ELF-1 (cell line): ENCODE measurements at regions not wholly inside any gene's neighbourhood (a gene's known extent, or its start where the extent isn't known, plus 50 kb on each side); places are given as distances from the start of the nearest gene placed in this dataset.

Source experiments
- DNase-seq: peaks from one replicate; pipeline ENCODE4 v3.0.0-alpha.2; 2016; ENCODE audit warnings: low read depth, low spot score

DNA sequence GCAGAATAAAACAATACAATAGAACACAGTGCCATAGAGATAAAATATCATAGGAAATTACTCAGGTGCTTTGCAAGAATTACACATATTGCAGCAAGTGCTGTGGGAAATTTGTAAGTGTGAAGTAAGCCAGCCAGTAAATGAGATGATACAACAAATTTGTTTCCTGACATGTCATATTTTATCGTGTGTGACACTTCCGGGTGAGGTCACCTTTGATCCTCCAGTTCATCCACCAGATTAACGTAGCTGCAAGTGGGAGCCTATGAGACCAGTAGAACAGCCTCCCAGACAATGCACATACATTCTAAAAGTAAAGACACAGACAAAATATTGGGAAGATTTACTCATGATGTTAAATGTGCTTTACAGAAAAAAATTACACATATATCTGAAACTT lies 72.2 kb downstream of the PRDM9 start:
- DNase-seq: no peak

DNA sequence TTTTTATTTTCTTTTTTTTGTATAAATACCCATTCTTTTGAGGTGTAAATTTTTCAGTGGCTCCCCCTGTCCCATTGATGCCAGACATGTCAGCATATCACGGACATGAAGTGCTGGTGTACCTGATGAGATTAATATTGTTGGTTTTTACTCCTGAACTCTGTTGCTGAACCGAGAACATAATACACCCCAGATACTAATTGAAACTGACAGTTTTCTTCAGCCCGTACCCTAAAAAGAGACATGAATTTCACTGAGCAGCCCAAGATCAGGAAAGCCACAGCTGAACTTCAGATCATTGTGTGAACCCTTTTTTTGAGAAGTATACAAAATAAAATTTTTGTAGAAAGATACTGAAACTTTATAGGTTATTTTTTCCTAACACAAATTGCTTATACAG lies 75.7 kb downstream of the PRDM9 start:
- no peak for DNase-seq

DNA sequence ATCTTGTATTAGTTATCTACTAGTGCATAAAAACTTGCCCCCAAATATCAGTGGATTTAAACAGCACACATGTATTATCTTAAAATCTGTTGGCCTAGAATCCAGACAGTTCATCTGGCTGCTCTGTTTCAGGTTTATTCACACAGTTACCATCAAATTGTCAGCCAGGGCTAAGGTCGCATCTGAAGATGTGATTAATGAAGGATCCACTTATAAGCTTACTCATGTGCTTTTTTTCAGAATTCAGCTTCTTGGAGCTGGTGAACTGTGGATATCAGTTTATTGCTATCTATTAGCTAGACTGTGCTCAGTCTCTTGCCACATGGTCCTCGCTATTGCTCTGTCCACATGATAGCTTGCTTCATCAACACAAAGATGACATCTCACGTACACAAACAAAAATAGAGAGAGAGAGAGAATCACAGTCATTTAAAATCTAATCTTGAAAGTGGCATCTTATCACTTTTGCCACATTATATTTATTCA lies 81.5 kb downstream of the PRDM9 start:
- DNase-seq: no peak

DNA sequence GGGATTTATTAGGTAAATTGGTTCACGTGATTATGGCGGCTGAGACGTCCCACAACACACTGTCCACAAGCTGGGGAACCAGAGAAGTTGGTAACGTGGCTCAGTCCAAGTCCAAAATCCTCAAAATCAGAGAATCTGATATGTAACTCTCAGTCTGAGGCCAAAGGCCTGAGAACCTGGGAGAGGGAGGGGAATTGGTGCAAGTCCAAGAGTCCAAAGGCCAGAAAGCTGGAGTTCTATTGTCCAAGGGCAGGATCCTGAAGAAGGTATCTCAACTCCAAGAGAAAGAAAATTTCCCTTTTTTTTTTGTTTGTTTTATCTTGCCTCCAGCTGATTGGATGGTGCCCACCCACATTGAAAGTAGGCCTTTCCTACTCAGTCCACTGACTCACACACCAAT lies 83.8 kb downstream of the PRDM9 start:
- no peak for DNase-seq

DNA sequence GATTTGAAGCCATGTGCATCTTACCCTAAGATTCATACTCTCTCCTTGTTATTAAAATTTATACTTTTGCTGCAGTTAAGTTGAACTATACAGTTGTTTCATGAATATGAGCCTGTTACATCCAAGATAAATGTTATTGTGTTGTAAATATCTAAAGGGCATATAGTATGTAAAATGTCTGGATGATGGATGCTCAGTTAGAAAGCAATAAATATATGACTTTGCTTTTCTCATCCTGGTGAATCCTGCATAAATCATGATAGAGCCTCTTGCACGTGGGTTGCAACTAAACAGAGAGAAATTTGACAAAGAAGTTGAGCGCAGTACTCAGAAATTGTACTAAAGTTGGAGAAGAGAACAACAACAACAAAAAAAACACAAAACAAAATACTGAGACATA lies 99.5 kb downstream of the PRDM9 start:
- no peak for DNase-seq

DNA sequence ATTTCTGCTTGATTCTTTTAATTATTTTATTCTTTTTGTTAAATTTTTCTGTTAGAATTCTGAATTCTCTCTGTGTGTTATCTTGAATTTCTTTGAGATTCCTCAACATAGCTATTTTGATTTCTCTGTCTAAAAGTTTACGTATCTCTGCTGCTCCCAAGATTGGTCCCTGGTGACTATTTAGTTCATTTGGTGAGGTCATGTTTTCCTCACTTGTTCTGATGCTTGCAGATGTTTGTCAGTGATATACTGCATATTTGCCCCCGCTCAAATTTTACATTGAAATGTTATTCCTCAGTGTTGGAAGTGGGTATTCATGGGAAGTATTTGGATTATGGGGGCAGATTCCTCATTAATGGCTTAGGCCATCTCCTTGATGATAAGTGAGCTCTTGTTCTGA lies 105.3 kb downstream of the PRDM9 start:
- DNase-seq: no peak

DNA sequence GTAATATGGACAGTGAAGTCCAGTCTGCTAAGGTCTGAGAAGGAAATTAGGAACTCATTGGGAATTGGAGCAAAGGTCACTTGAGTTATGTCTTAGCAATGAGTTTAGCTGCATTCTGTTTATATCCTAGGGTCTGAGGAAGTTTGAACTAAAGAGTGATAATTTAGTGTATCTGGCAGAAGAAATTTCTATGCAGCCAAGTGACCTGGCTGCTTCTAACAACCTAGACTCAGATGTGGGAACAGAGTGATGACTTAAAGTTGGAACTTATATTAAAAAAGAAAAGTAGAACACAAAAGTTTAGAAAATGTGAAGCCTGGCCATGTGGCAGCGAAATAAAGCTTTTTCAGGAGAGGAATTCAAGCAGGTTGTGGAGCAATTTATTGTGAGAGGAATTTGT lies 106.2 kb downstream of the PRDM9 start:
- DNase-seq: no peak

DNA sequence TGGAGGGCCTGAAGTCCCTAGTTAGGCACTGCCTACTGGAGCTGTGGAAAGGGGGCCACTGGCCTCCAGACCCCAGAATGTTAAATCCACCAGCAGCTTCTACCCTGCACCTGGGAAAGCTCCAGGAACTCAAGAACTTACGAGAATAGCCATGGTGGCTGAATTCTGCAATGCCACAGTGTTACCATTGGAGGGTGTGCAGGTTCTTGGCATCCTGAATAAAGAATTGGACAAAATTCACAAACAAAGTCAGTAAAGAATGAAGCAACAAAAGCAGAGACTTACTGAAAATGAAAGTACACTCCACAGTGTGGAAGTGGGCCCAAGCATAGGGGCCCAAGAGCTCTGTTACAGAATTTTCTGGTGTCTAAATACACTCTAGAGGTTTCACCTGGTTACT lies 107.0 kb downstream of the PRDM9 start:
- DNase-seq: no peak

DNA sequence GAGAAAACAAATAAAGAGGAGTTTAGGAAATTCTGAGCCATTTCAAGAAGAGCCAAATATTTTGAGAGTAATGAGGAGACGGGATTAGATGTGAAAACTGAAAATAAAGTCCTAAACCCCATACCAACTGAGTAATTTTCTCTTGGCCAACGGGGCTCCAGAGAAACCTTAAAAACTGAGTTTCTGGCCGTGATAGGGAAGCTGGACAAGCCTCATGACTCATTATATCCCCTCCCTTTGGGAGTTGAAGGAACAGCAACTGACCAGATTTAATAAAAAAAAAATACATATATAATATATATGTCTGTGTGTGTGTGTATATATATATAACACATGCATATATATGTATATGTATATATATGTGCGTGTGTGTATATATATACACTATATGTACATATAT lies 119.6 kb downstream of the PRDM9 start:
- DNase-seq: no peak

DNA sequence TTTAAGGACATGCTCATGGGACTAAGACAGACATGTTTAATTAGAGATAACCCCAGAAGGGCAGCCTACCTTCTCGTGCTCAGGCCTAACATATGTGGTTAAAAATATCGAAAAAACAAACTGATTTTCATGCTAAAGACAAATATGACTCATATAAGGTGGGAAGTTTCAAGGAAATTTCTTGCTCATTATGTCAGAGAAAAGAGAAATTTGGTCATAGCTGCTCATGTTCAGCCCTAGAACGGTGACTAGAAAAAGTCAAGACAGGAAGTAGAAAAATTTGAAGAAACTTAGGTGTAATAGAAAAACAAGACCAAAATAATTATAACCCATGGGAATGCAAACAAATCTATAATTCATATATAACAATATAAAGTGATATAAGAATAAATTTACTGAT lies 120.6 kb downstream of the PRDM9 start:
- no peak for DNase-seq

DNA sequence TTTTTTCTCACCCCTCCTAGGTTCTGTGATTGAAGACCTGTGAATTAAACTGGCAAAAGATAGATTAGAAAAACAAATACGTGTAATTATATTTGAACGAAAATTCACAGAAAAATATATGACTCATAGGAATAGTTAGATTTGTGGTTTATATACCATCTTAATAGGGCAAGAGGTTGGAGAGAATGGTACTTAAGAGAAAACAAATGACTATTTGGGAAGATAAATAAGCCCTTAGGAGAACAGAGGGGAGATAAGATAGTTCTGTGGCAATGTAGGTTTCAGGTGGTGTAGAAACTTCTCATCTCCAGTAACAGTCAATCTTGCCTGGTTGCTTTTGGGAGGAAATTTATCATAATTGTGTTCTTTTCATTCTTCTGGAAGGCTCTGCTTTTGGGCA lies 122.0 kb downstream of the PRDM9 start:
- no peak for DNase-seq

DNA sequence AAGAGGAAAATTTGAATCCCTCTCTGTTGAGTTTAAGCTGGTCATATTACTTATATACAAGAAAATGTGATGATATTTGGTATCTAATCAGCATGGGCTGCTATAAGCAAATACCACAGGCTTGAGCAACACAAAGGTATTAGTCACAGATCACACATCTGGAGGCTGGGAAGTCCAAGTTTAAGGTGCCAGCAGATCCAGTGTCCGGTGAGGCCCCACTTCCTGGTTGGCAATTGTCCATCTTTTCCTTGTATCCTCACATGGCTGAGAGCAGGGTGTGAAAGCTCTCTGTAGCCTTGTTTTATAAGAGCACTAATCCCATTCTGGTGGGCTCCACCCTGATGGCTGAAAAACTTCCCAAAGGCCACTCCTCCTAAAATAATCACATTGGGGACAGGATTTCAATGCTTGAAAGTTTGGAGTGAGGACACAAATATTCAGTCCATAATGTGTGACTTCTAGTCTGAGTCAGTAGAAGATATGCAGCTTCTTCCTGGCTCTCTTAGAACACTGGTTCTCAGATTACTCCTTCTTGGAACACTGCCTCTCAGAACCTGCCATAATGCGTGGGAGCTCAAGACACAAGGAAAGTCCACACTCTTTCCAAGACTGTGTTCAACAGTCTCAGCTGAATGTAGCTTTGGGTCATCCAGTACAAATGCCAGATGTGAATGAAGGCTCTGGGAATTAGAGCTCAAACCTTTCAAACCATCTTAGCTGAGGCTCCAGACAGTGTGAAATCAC lies 124.1 kb downstream of the PRDM9 start:
- no peak for DNase-seq

DNA sequence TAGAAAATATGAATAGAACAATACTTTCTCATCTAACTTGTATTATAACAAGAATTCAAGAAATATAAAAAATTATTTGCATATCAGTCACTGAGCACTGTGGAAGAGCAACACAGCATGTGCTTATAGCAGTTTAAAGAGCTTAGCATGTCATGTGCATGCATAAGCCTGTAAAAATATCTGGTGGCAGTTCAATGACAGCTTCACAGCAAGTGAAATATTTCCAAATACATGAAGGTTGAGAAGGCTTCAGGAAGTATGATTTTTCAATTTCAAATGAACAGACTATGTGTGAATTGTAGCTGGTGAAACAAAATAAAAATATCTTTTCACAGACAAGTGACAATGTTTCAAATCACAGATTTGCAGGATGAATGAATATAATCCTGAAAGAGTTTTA lies 128.5 kb downstream of the PRDM9 start:
- DNase-seq: no peak

DNA sequence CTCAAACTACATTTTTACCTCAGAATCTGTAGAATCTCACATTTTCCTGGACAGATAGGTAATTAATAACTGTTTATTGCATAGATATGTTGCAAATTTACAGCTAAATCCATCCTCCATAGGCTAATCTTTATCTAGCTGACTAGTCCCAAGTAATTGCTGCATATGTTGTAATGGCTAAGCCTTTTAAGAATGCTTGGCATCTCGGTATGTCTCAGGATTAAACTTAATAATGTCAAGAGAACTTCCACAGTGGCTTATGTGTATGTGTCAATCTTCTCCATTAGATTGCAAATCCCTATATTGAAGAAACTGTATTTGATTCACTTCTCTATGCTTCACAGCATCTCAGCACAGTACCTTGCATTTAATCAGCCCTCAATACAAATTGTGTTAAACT lies 131.9 kb downstream of the PRDM9 start:
- no peak for DNase-seq

DNA sequence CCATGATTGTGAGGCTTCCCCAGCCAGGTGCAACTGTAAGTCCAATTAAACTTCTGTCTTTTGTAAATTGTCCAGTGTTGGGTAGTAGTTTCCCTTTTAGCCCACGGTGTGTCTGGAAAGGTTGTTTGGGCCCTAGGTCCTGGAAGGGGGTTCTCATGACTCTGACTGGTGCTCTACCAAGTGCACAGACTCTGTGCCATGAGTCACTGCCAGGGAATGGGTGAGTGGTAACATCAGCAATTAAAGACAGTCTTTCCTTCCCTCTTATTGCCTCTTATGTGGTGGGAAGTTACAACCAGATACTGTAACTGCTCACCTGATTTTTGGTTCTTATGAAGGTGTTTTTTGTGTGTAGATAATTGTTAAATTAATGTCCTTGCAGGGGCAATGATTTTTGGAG lies 141.2 kb downstream of the PRDM9 start:
- no peak for DNase-seq

DNA sequence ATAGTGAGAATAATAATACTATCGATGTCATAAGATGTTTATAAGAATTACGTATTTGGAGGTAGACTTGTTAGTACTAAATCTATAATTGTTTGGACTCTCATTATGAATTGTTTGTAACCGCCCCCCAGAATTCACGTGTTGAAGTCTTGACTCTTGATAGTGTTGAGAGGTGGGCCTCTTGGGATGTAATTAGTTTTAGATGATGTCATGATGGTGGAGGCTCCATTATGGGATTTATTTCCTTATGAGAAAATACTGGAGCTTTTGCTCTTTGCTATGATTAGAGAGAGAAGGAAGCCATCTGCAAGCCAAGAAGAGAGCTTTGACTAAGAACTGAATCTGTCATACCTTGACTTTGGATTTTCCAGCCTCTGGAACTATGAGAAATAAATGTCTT lies 142.2 kb downstream of the PRDM9 start:
- DNase-seq: no peak

DNA sequence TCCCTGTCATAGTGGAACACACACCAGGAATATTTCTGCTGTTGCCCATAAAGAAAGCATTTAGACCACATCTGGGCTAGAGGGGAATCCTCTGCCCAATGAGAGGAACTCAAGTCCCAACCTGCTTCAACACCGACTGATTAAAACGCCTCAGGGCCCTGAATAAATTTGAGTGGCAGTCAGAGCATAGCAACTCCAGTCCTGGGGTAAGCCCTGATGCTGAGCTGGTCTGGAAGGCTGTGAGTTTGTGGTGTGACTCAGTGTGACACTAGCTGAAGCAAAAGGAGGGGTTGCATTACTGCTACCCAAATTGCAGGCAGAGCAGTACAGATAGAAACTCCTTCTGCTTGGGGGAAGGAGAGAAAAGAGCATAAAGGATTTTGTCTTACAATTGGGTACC lies 148.3 kb downstream of the PRDM9 start:
- DNase-seq: no peak

DNA sequence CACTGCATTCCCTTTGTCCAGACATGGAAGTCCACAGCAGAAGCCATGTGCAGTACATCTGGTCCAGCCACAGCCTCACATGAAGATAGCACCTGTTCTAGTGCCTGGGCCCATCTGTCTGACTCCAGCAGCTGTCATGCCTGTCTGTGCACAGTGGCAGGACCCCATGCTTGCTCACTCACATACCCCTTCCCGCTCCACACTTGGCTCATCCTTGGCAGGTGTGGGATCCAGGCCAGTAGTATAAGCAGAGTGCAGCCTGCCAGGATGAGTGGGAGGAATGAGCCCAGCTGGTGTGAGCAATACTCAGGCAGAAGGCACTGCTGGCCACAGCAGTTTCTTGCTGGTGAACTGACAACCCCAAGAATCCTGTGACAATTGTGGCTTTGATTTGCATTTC lies 168.0 kb downstream of the PRDM9 start:
- DNase-seq: no peak

DNA sequence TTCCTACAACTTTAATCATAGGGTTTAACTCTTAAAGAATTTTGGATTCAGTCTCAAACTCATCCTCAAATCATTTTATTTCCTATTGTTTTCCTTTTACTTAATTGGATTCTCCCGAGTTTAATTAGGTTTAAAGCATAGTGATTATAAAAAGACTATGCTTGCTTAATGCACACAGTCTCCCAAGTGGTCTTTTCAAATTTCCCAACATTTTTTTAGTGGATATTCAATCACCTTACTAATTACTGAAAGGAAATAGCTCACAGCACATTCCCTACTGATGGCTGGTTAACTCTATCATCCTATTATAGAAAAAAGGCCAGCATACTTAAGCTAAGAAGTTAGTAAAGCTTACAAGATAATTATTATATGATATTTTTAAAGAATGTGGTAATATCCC lies 170.6 kb downstream of the PRDM9 start:
- no peak for DNase-seq

DNA sequence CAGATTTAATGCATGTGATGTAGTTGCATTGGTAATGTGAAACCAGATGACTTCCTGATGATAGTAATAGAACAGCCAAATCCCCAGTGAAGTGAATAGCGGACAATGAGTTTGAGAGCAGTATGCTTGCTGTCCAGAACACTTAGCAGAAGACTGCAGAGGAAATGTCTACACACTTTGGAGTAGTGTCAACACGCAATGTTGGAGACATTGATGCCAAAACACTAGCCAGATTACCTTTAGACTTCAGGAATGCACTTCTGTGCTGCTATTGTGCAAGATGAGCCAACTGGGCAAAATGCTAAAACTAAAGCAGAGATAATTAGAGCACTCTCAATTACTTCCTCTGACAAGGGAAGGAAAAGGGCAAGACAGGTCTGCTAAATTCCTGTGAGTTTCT lies 176.7 kb downstream of the PRDM9 start:
- DNase-seq: no peak

DNA sequence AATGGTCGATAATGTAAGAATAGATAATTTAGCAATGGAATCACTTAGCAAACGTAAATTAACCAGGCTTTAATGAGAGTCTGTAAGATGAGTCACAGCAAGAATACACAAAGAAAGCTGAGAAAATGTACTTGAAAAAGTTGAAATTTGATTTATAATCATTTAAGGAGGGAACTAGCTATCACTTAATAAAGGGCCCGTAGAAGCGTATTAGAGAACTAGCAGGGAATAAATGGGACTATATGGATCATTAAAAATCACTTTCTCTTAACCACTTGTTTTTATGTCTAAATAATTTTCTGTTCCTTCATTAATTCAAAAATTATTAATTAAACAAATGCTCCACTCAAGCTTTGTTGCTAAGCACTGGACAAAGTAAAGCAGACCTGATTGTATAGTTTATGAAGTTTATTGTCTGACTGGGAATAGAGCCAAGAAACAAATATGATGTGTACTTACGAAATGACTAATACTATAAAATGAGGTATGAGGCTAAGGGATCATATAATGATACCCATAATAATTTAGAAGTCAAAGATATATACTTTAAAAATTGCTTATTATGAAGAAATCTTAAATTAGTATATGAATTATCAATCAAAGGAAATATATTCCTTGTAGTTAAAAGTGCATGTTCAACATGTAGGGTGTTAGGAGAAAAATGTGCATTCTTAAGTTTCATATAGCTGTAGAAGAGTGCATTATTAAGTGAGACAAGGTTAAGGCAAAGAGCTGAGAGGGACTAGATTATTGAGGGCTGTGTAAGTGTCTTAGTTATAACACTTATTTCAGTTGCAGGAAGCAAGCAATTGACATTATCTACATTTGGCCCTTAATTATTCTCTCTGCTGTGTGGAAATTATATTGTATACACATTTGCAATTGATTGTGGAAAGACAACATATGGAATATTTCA lies 196.8 kb downstream of the PRDM9 start:
- DNase-seq: no peak

DNA sequence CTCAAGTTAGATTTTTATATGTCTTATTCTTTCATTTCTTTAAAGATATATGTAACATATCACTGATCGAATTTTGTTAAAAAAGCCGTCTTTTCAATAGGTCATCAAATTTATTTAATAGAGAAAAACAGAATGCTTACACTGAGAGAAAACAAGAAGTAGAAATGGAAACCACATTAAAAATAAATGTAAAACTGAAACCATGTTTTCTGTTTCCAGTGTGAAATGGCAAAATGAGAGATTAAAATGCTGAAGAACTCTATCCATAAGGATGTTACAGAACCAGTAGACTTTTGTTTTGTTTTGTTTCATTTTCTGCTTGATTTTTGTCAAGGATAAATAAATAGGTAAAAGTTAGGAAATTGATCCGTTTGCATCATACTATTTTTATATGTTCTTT lies 210.1 kb downstream of the PRDM9 start:
- DNase-seq: no peak

DNA sequence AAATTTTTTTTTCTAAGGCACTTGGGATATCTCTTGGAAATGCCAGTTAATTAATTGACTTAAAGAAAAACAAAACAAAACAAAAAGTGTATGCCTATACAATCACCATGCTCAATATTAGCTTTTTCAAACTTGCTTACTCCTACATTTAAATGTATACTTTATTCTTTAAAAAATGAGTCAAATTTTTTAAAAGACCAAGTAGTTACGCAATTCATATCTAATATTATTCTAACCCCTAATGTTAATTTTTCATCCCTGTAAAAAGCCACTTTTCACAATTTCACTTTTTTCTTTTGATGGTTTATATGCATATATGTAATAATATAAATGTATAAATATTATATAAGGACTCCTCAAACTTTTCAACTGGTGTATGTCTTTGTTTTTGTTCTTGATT lies 211.2 kb downstream of the PRDM9 start:
- DNase-seq: no peak
